GM18507 (cell line): ENCODE measurements at regions not wholly inside any gene's neighbourhood (a gene's known extent, or its start where the extent isn't known, plus 50 kb on each side); places are given as distances from the start of the nearest gene placed in this dataset.
"Not testable (repeated sequence)": the region's sequence is repeated elsewhere in the genome, so short reads cannot be mapped to it uniquely, and the experiment has no call there.

Experiments used
- DNase-seq: peaks from one replicate; pipeline ENCODE4 v3.0.0; 2011; ENCODE audit warnings: low read depth; ENCODE audit not compliant: insufficient read length; ENCODE audit errors: extremely low spot score
- FAIRE-seq: peaks from 2 replicates; lab custom pipeline; 2011; peaks lifted over from hg19 to GRCh38; lab: Jason Lieb, UNC

GRCh38 chr3:87798567-87798947 lies 260.2 kb downstream of the CGGBP1 start:
- DNase-seq (no peak), FAIRE-seq (no peak)

- no peak for FAIRE-seq
These were observed 260.8 kb downstream of the CGGBP1 start for GRCh38 chr3:87797872-87798566.

GRCh38 chr3:87796843-87797185 lies 262.0 kb downstream of the CGGBP1 start:
- FAIRE-seq = no peak
- DNase-seq = no peak

More at GRCh38 chr3:87797872-87798566, 260.8 kb downstream of the CGGBP1 start:
- DNase-seq = no peak

DNA sequence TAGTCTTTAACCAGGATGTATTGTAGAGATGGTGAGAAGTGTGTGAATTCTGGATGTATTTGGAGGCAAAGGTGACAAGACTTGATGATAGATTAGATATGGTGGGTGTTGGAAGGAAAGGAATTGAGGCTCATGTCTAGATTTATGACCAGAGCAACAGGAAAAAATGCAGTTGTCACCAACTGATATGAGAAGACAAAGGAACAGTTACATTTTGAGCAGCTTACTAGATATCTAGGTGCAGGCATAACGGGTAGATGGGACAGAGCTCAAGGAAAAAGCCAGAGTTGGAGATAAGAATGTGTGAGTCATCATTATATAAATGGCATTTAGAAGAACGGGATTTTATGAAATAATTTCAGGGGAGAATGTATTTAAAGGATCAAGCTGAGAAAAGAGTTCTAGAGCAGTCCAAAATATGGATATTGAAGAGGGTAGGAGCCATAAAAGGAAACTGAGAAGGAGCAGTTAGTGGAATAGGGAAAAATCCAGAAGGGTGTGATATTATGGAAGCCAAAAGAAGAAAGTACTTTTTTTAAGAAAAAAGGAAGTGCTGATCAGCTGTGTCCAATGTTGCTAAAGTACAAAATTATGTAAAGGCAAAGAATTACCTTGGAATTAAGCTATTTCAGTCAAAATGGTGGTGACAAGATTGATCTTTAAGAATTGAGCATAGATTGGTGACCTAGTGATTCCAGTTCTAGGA lies 262.5 kb downstream of the CGGBP1 start:
- DNase-seq = no peak
- no peak for FAIRE-seq

GRCh38 chr3:87795701-87796100 lies 263.1 kb downstream of the CGGBP1 start:
- no peak for FAIRE-seq
- DNase-seq = no peak

DNA sequence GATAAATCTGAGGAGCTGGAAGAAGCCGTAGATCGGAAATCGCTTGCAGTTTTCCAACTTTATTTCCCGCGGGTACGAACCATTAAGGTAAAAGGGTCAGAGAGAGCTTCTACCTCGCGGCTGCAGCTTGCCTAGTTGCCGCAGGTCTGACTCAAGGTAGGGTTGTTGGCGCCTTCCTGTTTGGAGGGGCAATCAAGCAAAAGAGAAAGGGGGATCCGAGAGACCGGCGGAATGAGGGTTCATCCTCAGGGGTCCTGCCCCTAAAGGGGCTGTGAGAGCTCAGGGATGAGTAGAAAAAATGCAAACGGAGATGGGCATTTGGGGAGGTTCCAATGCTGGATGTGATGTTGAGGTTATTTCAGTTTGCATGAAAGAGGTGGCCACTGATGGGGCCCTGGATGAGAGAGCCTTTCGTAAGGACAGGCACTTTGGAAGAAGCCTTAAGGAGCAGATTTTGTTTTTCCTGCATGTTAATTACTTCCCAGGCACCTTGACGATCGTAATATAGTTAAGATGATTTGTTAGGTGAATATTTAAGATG lies 265.4 kb downstream of the CGGBP1 start:
- DNase-seq = no peak

GRCh38 chr3:87792534-87793336 lies 266.1 kb downstream of the CGGBP1 start, which contains the start of gene HTR1F:
Gene HTR1F, plus strand, starts transcription at chr3:87792706.
- FAIRE-seq (no peak), DNase-seq (no peak)

More for the DNA sequence above, 265.4 kb downstream of the CGGBP1 start:
- FAIRE-seq = no peak

DNA sequence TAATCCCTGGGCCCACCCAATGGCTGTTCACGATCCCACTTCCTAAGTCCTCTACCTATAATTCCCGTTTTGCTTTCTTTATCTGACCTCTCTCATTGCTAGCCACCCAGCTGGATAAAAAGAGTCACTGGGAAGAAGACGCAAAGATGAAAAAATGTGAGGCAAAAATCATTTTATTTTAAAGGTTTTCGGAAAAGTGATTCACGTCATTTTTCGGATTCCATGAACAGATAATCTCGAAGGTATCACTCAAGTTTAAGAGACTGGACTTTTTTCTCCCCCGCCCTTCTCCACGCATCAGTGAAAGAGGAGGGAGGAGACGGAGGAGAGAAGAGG lies 266.6 kb downstream of the CGGBP1 start:
- DNase-seq (no peak), FAIRE-seq (no peak)

DNA sequence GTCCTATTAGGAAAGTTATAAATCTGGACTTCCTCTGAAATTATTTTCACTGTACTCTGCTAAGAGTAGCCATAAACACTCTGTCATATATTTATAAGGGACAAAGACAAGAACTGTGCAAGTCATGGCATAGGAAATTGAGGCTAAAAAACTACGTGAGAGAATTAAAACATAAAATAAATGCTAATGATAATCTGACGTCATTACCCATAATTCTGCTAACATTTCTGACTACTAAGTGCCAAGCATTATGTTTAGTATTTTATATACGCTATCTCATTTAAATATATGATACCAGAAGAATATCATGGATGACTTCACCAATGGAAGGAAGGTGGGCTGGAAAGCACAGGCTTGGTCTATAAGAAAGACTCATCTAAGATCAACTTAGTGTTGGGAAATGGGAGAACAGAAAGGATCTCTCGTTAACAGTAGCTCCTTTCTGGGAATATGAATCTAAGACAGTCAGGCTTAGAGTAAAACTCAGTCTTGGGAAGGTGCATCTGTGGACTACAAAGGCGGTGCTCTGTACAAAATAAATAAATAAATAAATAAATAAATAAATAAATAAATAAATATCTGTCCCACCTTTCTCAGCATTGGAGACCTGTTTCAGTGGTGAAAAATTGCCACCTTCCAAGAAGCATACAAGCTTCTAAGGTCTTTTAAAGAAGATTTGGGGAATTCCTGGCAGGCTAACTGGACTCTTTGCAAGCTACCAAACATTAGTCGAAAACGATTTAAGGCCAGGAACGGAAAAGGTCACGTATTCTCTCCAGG lies 267.4 kb downstream of the CGGBP1 start:
- no peak for FAIRE-seq

GRCh38 chr3:87789049-87789448 lies 269.8 kb downstream of the CGGBP1 start:
- not testable (repeated sequence) for DNase-seq, FAIRE-seq

More for the DNA sequence above, 267.4 kb downstream of the CGGBP1 start:
- no peak for DNase-seq

GRCh38 chr3:87788516-87788915 lies 270.3 kb downstream of the CGGBP1 start:
- FAIRE-seq (no peak), DNase-seq (no peak)

DNA sequence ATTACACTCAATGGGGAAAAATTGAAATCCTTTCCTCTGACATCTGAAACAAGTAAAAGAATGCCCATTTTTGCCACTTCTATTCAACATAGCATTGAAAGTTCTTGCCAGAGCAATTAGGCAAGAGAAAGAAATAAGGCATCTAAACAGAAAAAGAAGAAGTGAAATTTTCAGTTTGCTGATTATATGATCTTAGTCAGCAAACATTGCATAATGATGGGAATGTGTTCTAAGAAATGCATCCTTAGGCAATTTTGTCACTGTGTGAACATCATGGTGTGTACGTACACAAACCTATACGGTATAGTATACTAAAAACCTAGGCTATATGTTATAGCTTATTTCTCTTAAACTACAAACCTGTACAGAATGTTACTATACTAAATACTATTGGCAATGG lies 278.0 kb downstream of the CGGBP1 start:
- DNase-seq = no peak
- no peak for FAIRE-seq

DNA sequence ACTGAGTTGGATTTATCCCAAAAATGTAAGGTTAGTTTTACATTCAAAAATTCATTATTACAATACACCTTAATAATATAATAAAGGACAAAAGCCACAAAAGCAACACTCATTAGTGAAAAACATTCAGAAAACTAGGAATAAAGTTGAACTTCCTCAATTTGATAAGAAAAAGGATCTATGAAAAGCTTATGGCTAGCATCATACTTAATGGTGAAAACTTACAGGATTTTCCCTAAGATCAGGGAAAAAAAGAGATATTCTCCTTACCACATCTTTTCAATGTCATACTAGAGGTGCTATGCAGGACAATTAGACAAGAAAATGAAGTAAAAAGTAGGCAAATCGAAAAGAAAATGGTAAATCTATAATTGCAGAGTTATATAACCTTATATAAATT lies 279.9 kb downstream of the CGGBP1 start:
- no peak for FAIRE-seq
- DNase-seq = no peak

- FAIRE-seq (peak; percentile 49), DNase-seq (no peak)
These were observed 287.2 kb downstream of the CGGBP1 start for GRCh38 chr3:87771337-87772192.

- DNase-seq (no peak), FAIRE-seq (no peak)
These were observed 292.1 kb downstream of the CGGBP1 start for GRCh38 chr3:87766721-87767120.

- DNase-seq (no peak), FAIRE-seq (no peak)
These were observed 293.5 kb downstream of the CGGBP1 start for GRCh38 chr3:87765256-87765655.

DNA sequence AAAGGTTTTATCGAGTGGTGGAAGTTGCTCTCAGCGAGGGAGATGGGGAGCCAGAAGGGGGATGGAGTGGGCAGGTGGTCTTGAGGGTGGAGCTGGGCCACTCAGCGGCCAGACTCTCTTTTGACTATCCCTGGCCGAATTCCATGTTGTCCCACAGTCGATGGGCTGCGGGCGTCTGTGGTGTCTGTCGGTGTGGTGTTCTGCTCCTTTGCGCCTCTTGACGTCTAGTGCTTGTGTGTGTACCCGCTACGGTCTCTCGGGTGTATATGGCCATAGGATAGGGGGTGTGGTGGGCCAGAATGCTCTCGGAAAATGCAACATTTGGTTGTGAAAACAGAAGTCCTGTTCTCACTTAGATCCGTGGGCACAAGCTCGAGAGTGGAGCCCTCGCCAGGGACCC lies 297.0 kb downstream of the CGGBP1 start:
- DNase-seq (no peak), FAIRE-seq (no peak)

DNA sequence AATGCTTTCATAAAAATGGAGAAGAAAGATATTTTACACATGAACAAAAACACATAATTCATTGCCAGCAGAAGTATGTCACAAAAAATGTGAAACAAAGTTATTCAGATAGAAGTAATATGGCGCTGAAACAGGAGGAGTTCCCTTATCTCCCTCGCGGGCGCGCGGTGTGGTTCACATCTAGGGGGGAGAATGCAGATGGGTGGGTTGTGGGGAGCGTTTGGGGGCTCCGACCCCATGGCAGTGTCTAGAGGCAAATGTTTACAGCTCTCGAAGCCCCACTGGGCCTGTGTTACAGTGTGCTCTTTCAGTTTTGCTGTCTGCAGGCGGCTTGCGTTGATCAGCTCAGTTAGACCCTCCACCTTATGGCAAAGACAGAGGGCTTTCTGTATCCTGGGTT lies 297.5 kb downstream of the CGGBP1 start:
- no peak for FAIRE-seq
- DNase-seq = no peak

GRCh38 chr3:87756616-87757015 lies 302.2 kb downstream of the CGGBP1 start:
- DNase-seq (no peak), FAIRE-seq (no peak)
